CD14-positive monocyte (primary cell): ENCODE measurements at regions not wholly inside any gene's neighbourhood (a gene's known extent, or its start where the extent isn't known, plus 50 kb on each side); places are given as distances from the start of the nearest gene placed in this dataset.
A peak's percentile ranks its signal among the peaks of the same experiment; 100 is the strongest.

Experiments used
- DNase-seq, 3 donors: peaks; one replicate each; pipeline ENCODE4 v3.0.0-alpha.2; 2011 to 2022
- H2AFZ ChIP-seq: 2 replicates; pipeline ENCODE4 v1.6.0; 2012; ENCODE audit warnings: mild to moderate bottlenecking, low read depth, low read length, inconsistent platforms; ENCODE audit not compliant: insufficient read depth, poor library complexity, severe bottlenecking
- H3K27ac ChIP-seq, 2 donors: 1 replicate in 1 of 2; 2 replicates in 1 of 2; pipeline ENCODE4 v1.5.1; 2012 to 2013; ENCODE audit warnings: low read length in 2 of 2, control low read depth in 1 of 2, inconsistent platforms in 1 of 2, low read depth in 1 of 2, mild to moderate bottlenecking in 1 of 2
- H3K27me3 ChIP-seq, 2 donors: one replicate each; pipeline versions ENCODE4 v1.6.0 to v1.6.1; 2011 to 2013; ENCODE audit warnings: low read length in 2 of 2; ENCODE audit not compliant: control insufficient read depth in 2 of 2, insufficient read depth in 2 of 2
- H3K36me3 ChIP-seq, 2 donors: replicated peaks in 1 of 2; 1 replicate in 1 of 2; 2 replicates in 1 of 2; pipeline versions ENCODE4 v1.5.1 to v1.6.1; 2012 to 2013; ENCODE audit warnings: low read length in 2 of 2, control low read depth in 1 of 2, inconsistent platforms in 1 of 2, mild to moderate bottlenecking in 1 of 2; ENCODE audit not compliant: insufficient read depth in 2 of 2, control insufficient read depth in 1 of 2
- H3K4me1 ChIP-seq, 2 donors: 1 replicate in 1 of 2; 2 replicates in 1 of 2; pipeline versions ENCODE4 v1.5.1 to v1.6.1; 2012 to 2013; ENCODE audit warnings: low read length in 2 of 2, control low read depth in 1 of 2, inconsistent platforms in 1 of 2, mild to moderate bottlenecking in 1 of 2, moderate library complexity in 1 of 2; ENCODE audit not compliant: insufficient read depth in 2 of 2, control insufficient read depth in 1 of 2
- H3K4me2 ChIP-seq: replicated peaks from 2 replicates; pipeline ENCODE3; 2012; ENCODE audit warnings: low read length, moderate library complexity, mild to moderate bottlenecking; ENCODE audit not compliant: poor library complexity, severe bottlenecking; ENCODE audit errors: extremely low read depth
- H3K4me3 ChIP-seq, 3 experiments: fragments of 200-600 bp in 1 of 3; sonication (generic) in 1 of 3; replicated peaks in 1 of 3; 1 replicate in 2 of 3; 2 replicates in 1 of 3; pipeline ENCODE4 v1.5.1; 2011 to 2013; ENCODE audit warnings: low read length in 3 of 3, mild to moderate bottlenecking in 3 of 3, control low read depth in 2 of 3, low read depth in 2 of 3, inconsistent platforms in 1 of 3, moderate library complexity in 1 of 3
- H3K79me2 ChIP-seq: 2 replicates; pipeline ENCODE4 v1.6.0; 2012; ENCODE audit warnings: mild to moderate bottlenecking, control low read depth, inconsistent platforms, low read length, moderate library complexity; ENCODE audit not compliant: insufficient read depth
- H3K9ac ChIP-seq: 2 replicates; pipeline ENCODE4 v1.6.0; 2017; ENCODE audit warnings: low read length, mild to moderate bottlenecking; ENCODE audit not compliant: insufficient read depth, poor library complexity, severe bottlenecking
- H3K9me3 ChIP-seq, 2 donors: replicated peaks in 1 of 2; 1 replicate in 1 of 2; 2 replicates in 1 of 2; pipeline versions ENCODE4 v1.5.1 to v1.6.1; 2012 to 2013; ENCODE audit warnings: low read length in 2 of 2, control low read depth in 1 of 2; ENCODE audit not compliant: control insufficient read depth in 1 of 2, insufficient read depth in 1 of 2
- H4K20me1 ChIP-seq: 2 replicates; pipeline ENCODE4 v1.6.0; 2012; ENCODE audit warnings: mild to moderate bottlenecking, low read length, control low read depth, moderate library complexity; ENCODE audit not compliant: insufficient read depth
- H3K27ac Mint-ChIP-seq, 7 donors: one replicate each; pipeline ENCODE4 v1.8.0; 2020; ENCODE audit warnings: mild to moderate bottlenecking in 7 of 7, mixed read lengths in 7 of 7, moderate library complexity in 6 of 7, inconsistent platforms in 2 of 7
- H3K27me3 Mint-ChIP-seq, 3 donors: one replicate each; pipeline ENCODE4 v1.8.0; 2021 to 2022; ENCODE audit warnings: low read depth in 3 of 3, mild to moderate bottlenecking in 3 of 3, mixed read lengths in 3 of 3, moderate library complexity in 3 of 3, inconsistent platforms in 1 of 3
- H3K36me3 Mint-ChIP-seq, 2 donors: one replicate each; pipeline ENCODE4 v1.8.0; 2020; ENCODE audit warnings: mixed read lengths in 2 of 2, inconsistent platforms in 1 of 2, mild to moderate bottlenecking in 1 of 2
- H3K4me1 Mint-ChIP-seq: one replicate; pipeline ENCODE4 v1.8.0; 2020; ENCODE audit warnings: mild to moderate bottlenecking, mixed read lengths
- H3K4me3 Mint-ChIP-seq, 2 donors: one replicate each; pipeline ENCODE4 v1.8.0; 2020; ENCODE audit warnings: mild to moderate bottlenecking in 2 of 2, mixed read lengths in 2 of 2, moderate library complexity in 1 of 2
- H3K9me3 Mint-ChIP-seq, 7 donors: one replicate each; pipeline ENCODE4 v1.8.0; 2020 to 2022; ENCODE audit warnings: mixed read lengths in 7 of 7, mild to moderate bottlenecking in 6 of 7, moderate library complexity in 6 of 7, inconsistent platforms in 2 of 7
- CTCF ChIP-seq: fragments of 200-600 bp; IDR thresholded peaks from one replicate; pipeline ENCODE4 v1.8.0; 2022; ENCODE audit warnings: antibody characterized with exemption, mild to moderate bottlenecking
- WGBS: methylation state at CpG from one replicate; pipeline ENCODE4 v1.1.5; 2013; ENCODE audit warnings: missing lambda C conversion rate; ENCODE audit not compliant: insufficient coverage; 5-methylcytosine and 5-hydroxymethylcytosine counted together
- intact Hi-C, 2 donors: fragments of 100-400 bp; cut with micrococcal nuclease; formaldehyde crosslinking; loops; one replicate each; pipeline versions ENCODE4 v1.15.0 to v1.15.1; 2023

- Histone ChIP-seq H4K20me1 (no peaks in the 10 kb centered on the region), H3K27ac (no peak overlapping the region), H3K9me3 (no peaks in the 10 kb centered on the region), H3K79me2 (no peaks in the 10 kb centered on the region), H2AFZ (no peak overlapping the region), H3K4me3 (no peak overlapping the region), H3K9ac (no peak overlapping the region), H3K4me2 (no peak overlapping the region), H3K27me3 (no peaks in the 10 kb centered on the region), H3K36me3 (no peaks in the 10 kb centered on the region), H3K4me1 (peaks cover 5 to 7% of the 10 kb centered on the region in 2 donors)
- H3K4me1 Mint-ChIP-seq = peaks cover 27% of the 10 kb centered on the region
- peaks cover 1 to 5% (median 5%) of the 10 kb centered on the region in 3 donors for H3K27me3 Mint-ChIP-seq
- H3K9me3 Mint-ChIP-seq = no peaks in the 10 kb centered on the region
- intact Hi-C loops = no loop called here
- TF ChIP-seq CTCF = no peak
- H3K4me3 Mint-ChIP-seq = no peak overlapping the region
- DNase-seq = no peak
- no peak overlapping the region for H3K27ac Mint-ChIP-seq
- no peaks in the 10 kb centered on the region for H3K36me3 Mint-ChIP-seq
These were observed 107.4 kb upstream of the ACP3 start for GRCh38 chr3:132209855-132210254.

GRCh38 chr3:132210476-132211346 lies 106.5 kb upstream of the ACP3 start:
- no peak overlapping the region for H3K4me3 Mint-ChIP-seq
- no peak for DNase-seq
- H3K9me3 Mint-ChIP-seq = no peaks in the 10 kb centered on the region

More at GRCh38 chr3:132210476-132211346, 106.5 kb upstream of the ACP3 start:
- no peak overlapping the region for H3K4me2 ChIP-seq
- H3K79me2 ChIP-seq = no peaks in the 10 kb centered on the region
- 79% methylated on average over 4 of the region's 9 CpGs for WGBS
- H3K27me3 ChIP-seq = no peaks in the 10 kb centered on the region
- peaks cover 1 to 5% (median 5%) of the 10 kb centered on the region in 3 donors for H3K27me3 Mint-ChIP-seq
- H3K4me1 ChIP-seq = peaks cover 5 to 7% of the 10 kb centered on the region in 2 donors
- H3K27ac Mint-ChIP-seq = no peak overlapping the region
- no peaks in the 10 kb centered on the region for H4K20me1 ChIP-seq
- H3K36me3 Mint-ChIP-seq = no peaks in the 10 kb centered on the region
- H3K36me3 ChIP-seq = no peaks in the 10 kb centered on the region
- peak; percentile 18 for TF ChIP-seq CTCF
- peaks cover 27% of the 10 kb centered on the region for H3K4me1 Mint-ChIP-seq
- intact Hi-C loops = no loop called here
- H3K27ac ChIP-seq = no peak overlapping the region
- no peak overlapping the region for H2AFZ ChIP-seq
- no peak overlapping the region for H3K4me3 ChIP-seq
- no peak overlapping the region for H3K9ac ChIP-seq
- H3K9me3 ChIP-seq = no peaks in the 10 kb centered on the region
